Activated naive CD4-positive, alpha-beta T cell treated with anti-CD3 and anti-CD28 coated beads, Interleukin-2, amount 10 ng/mL, durations not matched to agents 7 days and 5 days (primary cell): ENCODE measurements at regions not wholly inside any gene's neighbourhood (a gene's known extent, or its start where the extent isn't known, plus 50 kb on each side); places are given as distances from the start of the nearest gene placed in this dataset.
A peak's percentile ranks its signal among the peaks of the same experiment; 100 is the strongest.
"Not testable (repeated sequence)": the region's sequence is repeated elsewhere in the genome, so short reads cannot be mapped to it uniquely, and the experiment has no call there.

Experiments
- CTCF ChIA-PET: fragments of 350-600 bp; sonication (Branson Sonifier 250); formaldehyde crosslinking; loops from one replicate; lab custom pipeline; 2021; ENCODE audit warnings: antibody characterized with exemption; lab: Charles Lee
- DNase-seq: peaks from one replicate; pipeline ENCODE4 v3.0.0-alpha.2; 2020
- H3K27ac Mint-ChIP-seq: one replicate; pipeline ENCODE4 v1.8.0; 2021; ENCODE audit warnings: mild to moderate bottlenecking, moderate library complexity, mixed read lengths
- H3K27me3 Mint-ChIP-seq: one replicate; pipeline ENCODE4 v1.8.0; 2021; ENCODE audit warnings: mild to moderate bottlenecking, mixed read lengths
- H3K36me3 Mint-ChIP-seq: one replicate; pipeline ENCODE4 v1.8.0; 2021; ENCODE audit warnings: mixed read lengths
- H3K4me1 Mint-ChIP-seq: one replicate; pipeline ENCODE4 v1.8.0; 2021; ENCODE audit warnings: mixed read lengths
- H3K4me3 Mint-ChIP-seq: one replicate; pipeline ENCODE4 v1.8.0; 2021; ENCODE audit warnings: mild to moderate bottlenecking, moderate library complexity, mixed read lengths
- H3K9me3 Mint-ChIP-seq: one replicate; pipeline ENCODE4 v1.8.0; 2021; ENCODE audit warnings: mixed read lengths

- H3K27ac Mint-ChIP-seq = no peak overlapping the region
- CTCF ChIA-PET = interaction anchor here (0.6 kb wide), 1 partner anchor 43 kb away, joined by 3 read pairs; no protein-coding TSS in a partner anchor
These were observed 92.7 kb upstream of the AMN1 start for GRCh38 chr12:31821484-31821883.

GRCh38 chr12:31820832-31821231, 92.0 kb upstream of the AMN1 start:
- Mint-ChIP-seq H3K4me3 (no peak overlapping the region), H3K27me3 (no peaks in the 10 kb centered on the region), H3K27ac (no peak overlapping the region), H3K36me3 (peaks cover 11% of the 10 kb centered on the region), H3K9me3 (peaks cover 18% of the 10 kb centered on the region), H3K4me1 (peaks cover 2% of the 10 kb centered on the region)
- CTCF ChIA-PET = interaction anchor here (0.6 kb wide), 1 partner anchor 44 kb away, joined by 3 read pairs; no protein-coding TSS in a partner anchor
- no peak for DNase-seq

More at GRCh38 chr12:31821484-31821883, 92.7 kb upstream of the AMN1 start:
- Mint-ChIP-seq H3K9me3 (peaks cover 22% of the 10 kb centered on the region), H3K4me1 (peaks cover 2% of the 10 kb centered on the region), H3K27me3 (no peaks in the 10 kb centered on the region), H3K36me3 (peaks cover 14% of the 10 kb centered on the region), H3K4me3 (no peak overlapping the region)
- DNase-seq = no peak

GRCh38 chr12:31819427-31819826, 90.6 kb upstream of the AMN1 start:
- peaks cover 5% of the 10 kb centered on the region for H3K36me3 Mint-ChIP-seq
- CTCF ChIA-PET = no interaction called here
- no peak overlapping the region for H3K27ac Mint-ChIP-seq
- H3K4me1 Mint-ChIP-seq = peaks cover 2% of the 10 kb centered on the region
- peaks cover 8% of the 10 kb centered on the region for H3K9me3 Mint-ChIP-seq
- no peaks in the 10 kb centered on the region for H3K27me3 Mint-ChIP-seq
- no peak for DNase-seq
- H3K4me3 Mint-ChIP-seq = no peak overlapping the region

- no peak for DNase-seq
- H3K9me3 Mint-ChIP-seq = peaks cover 2% of the 10 kb centered on the region
- H3K27me3 Mint-ChIP-seq = no peaks in the 10 kb centered on the region
- CTCF ChIA-PET = no interaction called here
- H3K4me1 Mint-ChIP-seq = peaks cover 2% of the 10 kb centered on the region
- no peak overlapping the region for H3K27ac Mint-ChIP-seq
- H3K36me3 Mint-ChIP-seq = peaks cover under 1% of the 10 kb centered on the region
- no peak overlapping the region for H3K4me3 Mint-ChIP-seq
These were observed 89.9 kb upstream of the AMN1 start for GRCh38 chr12:31818623-31819268.

- no peak overlapping the region for H3K27ac Mint-ChIP-seq
- CTCF ChIA-PET = no interaction called here
- peaks cover 8% of the 10 kb centered on the region for H3K4me1 Mint-ChIP-seq
These were observed 88.3 kb upstream of the AMN1 start for GRCh38 chr12:31817120-31817519.

DNA sequence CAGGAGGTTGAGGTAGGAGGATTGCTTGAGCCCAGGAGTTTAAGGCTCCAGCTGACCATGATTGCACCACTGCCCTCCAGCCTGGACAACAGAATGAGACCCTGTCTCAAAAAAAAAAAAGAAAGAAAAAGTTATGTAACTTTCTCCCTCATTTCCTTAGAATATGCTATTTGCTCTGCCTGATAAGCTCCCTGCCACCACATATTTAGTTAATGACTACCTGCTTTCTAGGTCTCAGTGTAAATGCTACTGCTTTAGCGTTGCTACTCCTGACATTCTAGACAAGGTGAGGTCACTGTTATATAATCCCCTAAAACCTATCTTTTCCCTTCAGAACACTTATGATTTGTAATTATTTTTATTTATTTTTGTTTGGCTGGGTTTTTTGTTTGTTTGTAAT, 86.3 kb upstream of the AMN1 start:
- no peak overlapping the region for H3K27ac Mint-ChIP-seq
- H3K27me3 Mint-ChIP-seq = no peaks in the 10 kb centered on the region
- H3K4me3 Mint-ChIP-seq = no peak overlapping the region
- H3K36me3 Mint-ChIP-seq = peaks cover 3% of the 10 kb centered on the region
- peaks cover 5% of the 10 kb centered on the region for H3K9me3 Mint-ChIP-seq
- CTCF ChIA-PET = no interaction called here
- peaks cover 12% of the 10 kb centered on the region for H3K4me1 Mint-ChIP-seq
- DNase-seq = no peak

More at GRCh38 chr12:31817120-31817519, 88.3 kb upstream of the AMN1 start:
- H3K4me3 Mint-ChIP-seq = no peak overlapping the region
- peaks cover 5% of the 10 kb centered on the region for H3K9me3 Mint-ChIP-seq
- H3K27me3 Mint-ChIP-seq = no peaks in the 10 kb centered on the region
- DNase-seq = no peak
- H3K36me3 Mint-ChIP-seq = peaks cover 3% of the 10 kb centered on the region

DNA sequence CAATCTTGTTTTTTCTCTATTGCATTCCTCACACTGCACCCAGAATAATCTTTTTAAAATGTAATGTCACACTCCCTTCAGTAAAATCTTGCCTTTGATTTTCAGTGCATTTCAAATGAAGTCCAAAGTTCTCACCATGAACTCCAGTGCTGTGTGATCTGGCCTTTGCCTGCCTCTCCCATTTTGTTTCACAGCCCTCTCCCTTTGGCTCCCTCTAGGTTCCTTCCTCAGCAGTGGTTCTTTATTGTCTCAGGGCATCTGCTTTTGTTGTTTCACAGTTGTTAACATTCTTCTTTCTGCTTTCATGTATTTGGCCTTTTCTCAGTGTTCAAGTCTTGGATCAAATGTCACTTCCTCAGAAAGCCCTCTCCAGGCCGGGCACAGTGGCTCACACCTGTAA, 84.5 kb upstream of the AMN1 start:
- DNase-seq = no peak
- H3K9me3 Mint-ChIP-seq = peaks cover 5% of the 10 kb centered on the region
- peaks cover 16% of the 10 kb centered on the region for H3K4me1 Mint-ChIP-seq
- no peak overlapping the region for H3K4me3 Mint-ChIP-seq
- peaks cover 3% of the 10 kb centered on the region for H3K36me3 Mint-ChIP-seq
- H3K27ac Mint-ChIP-seq = no peak overlapping the region
- H3K27me3 Mint-ChIP-seq = no peaks in the 10 kb centered on the region
- CTCF ChIA-PET = no interaction called here

GRCh38 chr12:31807773-31808097, 78.9 kb upstream of the AMN1 start:
- no peak overlapping the region for H3K27ac Mint-ChIP-seq
- peaks cover 12% of the 10 kb centered on the region for H3K36me3 Mint-ChIP-seq
- CTCF ChIA-PET = no interaction called here
- DNase-seq = no peak
- H3K27me3 Mint-ChIP-seq = no peaks in the 10 kb centered on the region
- no peak overlapping the region for H3K4me3 Mint-ChIP-seq
- H3K4me1 Mint-ChIP-seq = peaks cover 51% of the 10 kb centered on the region
- peaks cover 14% of the 10 kb centered on the region for H3K9me3 Mint-ChIP-seq

DNA sequence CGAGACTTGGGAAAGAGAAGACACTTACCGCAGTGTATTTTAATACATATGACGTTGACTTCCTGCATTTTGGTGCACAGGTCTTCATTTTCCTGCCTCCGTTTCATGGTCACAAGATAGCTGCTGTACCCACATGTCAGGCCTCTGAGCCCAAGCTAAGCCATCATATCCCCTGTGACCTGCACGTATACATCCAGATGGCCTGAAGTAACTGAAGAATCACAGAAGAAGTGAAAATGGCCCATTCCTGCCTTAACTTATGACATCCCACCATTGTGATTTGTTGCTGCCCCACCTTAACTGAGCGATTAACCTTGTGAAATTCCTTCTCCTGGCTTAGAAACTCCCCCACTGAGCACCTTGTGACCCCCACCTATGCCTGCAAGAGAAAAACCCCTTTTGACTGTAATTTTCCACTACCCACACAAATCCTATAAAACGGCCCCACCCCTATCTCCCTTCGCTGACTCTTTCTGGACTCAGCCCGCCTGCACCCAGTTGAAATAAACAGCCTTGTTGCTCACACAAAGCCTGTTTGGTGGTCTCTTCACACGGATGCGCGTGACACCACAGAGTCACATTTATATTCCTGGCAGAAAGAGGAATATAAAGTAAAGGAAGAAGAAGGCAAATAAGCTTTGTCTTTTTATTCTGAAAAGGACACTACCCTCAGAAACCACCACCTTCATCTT, 78.4 kb upstream of the AMN1 start:
- Mint-ChIP-seq H3K36me3 (peaks cover 12% of the 10 kb centered on the region), H3K27ac (peak overlapping the region; percentile 86), H3K9me3 (peaks cover 14% of the 10 kb centered on the region), H3K4me1 (peaks cover 53% of the 10 kb centered on the region)
- DNase-seq, H3K27me3 Mint-ChIP-seq, CTCF ChIA-PET, H3K4me3 Mint-ChIP-seq: not testable (repeated sequence)

DNA sequence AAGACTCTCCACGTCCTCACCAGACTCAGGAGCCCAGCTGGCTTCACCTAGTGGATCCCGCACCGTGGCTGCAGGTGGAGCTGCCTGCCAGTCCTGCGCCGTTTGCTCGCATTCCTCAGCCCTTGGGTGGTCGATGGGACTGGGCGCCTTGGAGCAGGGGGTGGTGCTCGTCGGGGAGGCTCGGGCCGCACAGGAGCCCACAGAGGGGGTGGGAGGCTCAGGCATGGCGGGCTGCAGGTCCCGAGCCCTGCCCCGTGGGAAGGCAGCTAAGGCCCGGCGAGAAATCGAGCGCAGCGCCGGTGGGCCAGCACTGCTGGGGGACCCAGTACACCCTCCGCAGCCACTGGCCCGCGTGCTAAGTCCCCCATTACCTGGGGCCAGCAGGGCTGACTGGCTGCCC, 76.9 kb upstream of the AMN1 start:
- CTCF ChIA-PET, H3K4me3 Mint-ChIP-seq: not testable (repeated sequence)
- H3K4me1 Mint-ChIP-seq = peaks cover 52% of the 10 kb centered on the region

DNA sequence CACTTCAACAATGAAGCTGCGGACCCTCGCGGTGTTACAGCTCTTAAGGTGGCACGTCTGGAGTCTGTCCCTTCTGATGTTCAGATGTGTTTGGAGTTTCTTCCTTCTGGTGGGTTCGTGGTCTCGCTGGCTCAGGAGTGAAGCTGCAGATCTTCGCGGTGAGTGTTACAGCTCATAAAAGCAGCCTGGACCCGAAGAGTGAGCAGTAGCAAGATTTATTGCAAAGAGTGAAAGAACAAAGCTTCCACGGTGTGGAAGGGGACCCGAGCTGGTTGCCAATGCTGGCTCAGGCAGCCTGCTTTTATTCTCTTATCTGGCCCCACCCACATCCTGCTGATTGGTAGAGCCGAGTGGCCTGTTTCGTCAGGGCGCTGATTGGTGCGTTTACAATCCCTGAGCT, 75.9 kb upstream of the AMN1 start:
- peaks cover 16% of the 10 kb centered on the region for H3K36me3 Mint-ChIP-seq
- H3K27me3 Mint-ChIP-seq, DNase-seq, CTCF ChIA-PET: not testable (repeated sequence)
- peaks cover 14% of the 10 kb centered on the region for H3K9me3 Mint-ChIP-seq
- peak overlapping the region; percentile 18 for H3K4me3 Mint-ChIP-seq
- H3K27ac Mint-ChIP-seq = peak overlapping the region; percentile 28
- peaks cover 53% of the 10 kb centered on the region for H3K4me1 Mint-ChIP-seq

More for the DNA sequence above, 76.9 kb upstream of the AMN1 start:
- H3K27me3 Mint-ChIP-seq, H3K27ac Mint-ChIP-seq, DNase-seq: not testable (repeated sequence)
- peaks cover 14% of the 10 kb centered on the region for H3K9me3 Mint-ChIP-seq
- H3K36me3 Mint-ChIP-seq = peaks cover 16% of the 10 kb centered on the region

DNA sequence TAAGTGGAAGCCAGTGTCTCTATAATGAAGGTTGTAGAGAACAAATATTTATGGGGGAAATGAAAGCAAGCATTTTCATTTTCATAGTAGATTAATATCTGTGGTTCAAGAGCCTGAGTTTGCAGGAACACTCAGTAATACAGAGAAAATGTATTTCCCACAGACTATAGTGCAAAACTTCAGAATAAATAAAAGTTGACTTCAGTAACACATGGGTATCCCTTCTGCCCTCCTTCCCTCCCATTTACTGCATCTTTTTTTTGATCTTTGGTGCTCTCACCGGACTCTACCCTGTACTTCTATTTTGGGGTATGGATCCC, 75.3 kb upstream of the AMN1 start:
- peaks cover 16% of the 10 kb centered on the region for H3K9me3 Mint-ChIP-seq
- DNase-seq = no peak
- H3K4me3 Mint-ChIP-seq = peak overlapping the region; percentile 4
- H3K36me3 Mint-ChIP-seq = peaks cover 16% of the 10 kb centered on the region
- H3K4me1 Mint-ChIP-seq = peaks cover 51% of the 10 kb centered on the region
- H3K27ac Mint-ChIP-seq = peak overlapping the region; percentile 12
- CTCF ChIA-PET = interaction anchor here (0.8 kb wide), 1 partner anchor 10 kb away, joined by 3 read pairs; no protein-coding TSS in a partner anchor
- no peaks in the 10 kb centered on the region for H3K27me3 Mint-ChIP-seq

DNA sequence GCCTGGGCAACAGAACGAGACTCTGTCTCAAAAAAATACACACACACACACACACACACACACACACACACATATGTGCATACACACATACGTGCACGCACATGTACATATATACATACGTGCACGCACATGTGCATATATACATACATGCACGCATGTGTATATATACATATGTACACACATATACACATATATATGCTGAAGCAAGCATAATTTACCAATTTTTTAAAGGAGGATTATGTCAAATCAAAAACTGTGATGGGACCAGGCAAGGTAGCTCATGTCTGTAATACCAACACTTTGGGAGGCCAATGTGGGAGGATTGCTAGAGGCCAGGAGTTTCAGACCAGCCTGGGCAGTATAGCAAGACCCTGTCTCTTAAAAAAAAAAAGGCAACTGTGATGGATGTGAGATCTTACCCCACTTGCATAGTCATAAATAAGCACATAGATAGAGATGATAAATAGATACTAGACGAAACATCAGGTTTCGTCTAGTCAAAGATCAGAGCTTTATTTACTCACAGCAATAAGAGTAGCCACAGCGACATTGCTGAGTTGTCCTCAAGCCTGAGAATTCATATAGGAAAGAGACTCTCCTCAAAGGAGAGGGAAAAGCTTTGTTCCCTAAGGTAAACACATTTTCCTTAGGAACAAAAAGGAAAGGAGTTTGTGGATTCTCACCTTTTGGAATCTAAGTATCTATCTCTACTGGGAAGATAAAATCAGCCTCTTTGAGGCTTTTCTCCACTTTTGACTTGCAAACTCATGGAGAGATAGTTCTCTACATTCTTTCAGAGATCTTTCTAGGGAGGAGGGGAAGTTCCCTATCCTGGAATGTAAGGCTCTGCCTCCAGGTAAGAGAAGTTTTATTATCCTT, 74.7 kb upstream of the AMN1 start:
- Mint-ChIP-seq H3K27ac (peak overlapping the region; percentile 12), H3K9me3 (peaks cover 16% of the 10 kb centered on the region), H3K4me1 (peaks cover 51% of the 10 kb centered on the region), H3K27me3 (no peaks in the 10 kb centered on the region), H3K4me3 (no peak overlapping the region), H3K36me3 (peaks cover 16% of the 10 kb centered on the region)
- no peak for DNase-seq
- CTCF ChIA-PET = interaction anchor here (0.8 kb wide), 1 partner anchor 11 kb away, joined by 3 read pairs; no protein-coding TSS in a partner anchor

- peak overlapping the region; percentile 20 for H3K27ac Mint-ChIP-seq
- no peak for DNase-seq
- H3K9me3 Mint-ChIP-seq = peaks cover 18% of the 10 kb centered on the region
- CTCF ChIA-PET = no interaction called here
- no peak overlapping the region for H3K4me3 Mint-ChIP-seq
- H3K27me3 Mint-ChIP-seq = no peaks in the 10 kb centered on the region
- peaks cover 46% of the 10 kb centered on the region for H3K4me1 Mint-ChIP-seq
- peaks cover 14% of the 10 kb centered on the region for H3K36me3 Mint-ChIP-seq
These were observed 73.1 kb upstream of the AMN1 start for GRCh38 chr12:31801872-31802271.
